Vagina (tissue), 2 donors: ENCODE measurements at regions not wholly inside any gene's neighbourhood (a gene's known extent, or its start where the extent isn't known, plus 50 kb on each side); places are given as distances from the start of the nearest gene placed in this dataset.

Experiments used
- DNase-seq, 2 donors: peaks; one replicate each; pipeline ENCODE4 v3.0.0-alpha.2; 2017; ENCODE audit errors: extremely low spot score in 2 of 2
- H3K27ac ChIP-seq: fragments of 200-600 bp; sonication (generic); one replicate; pipeline ENCODE4 v1.5.1; 2019
- H3K27me3 ChIP-seq: fragments of 200-600 bp; sonication (generic); one replicate; pipeline ENCODE4 v1.5.1; 2019
- H3K36me3 ChIP-seq, 2 donors: fragments of 200-600 bp; sonication (generic); one replicate each; pipeline ENCODE4 v1.5.1; 2017 to 2019
- H3K4me1 ChIP-seq: fragments of 200-600 bp; sonication (generic); one replicate; pipeline ENCODE4 v1.5.1; 2019
- H3K4me3 ChIP-seq, 2 donors: fragments of 200-600 bp; sonication (generic); 1 replicate in 1 of 2; 2 replicates in 1 of 2; pipeline ENCODE4 v1.5.1; 2016 to 2019
- H3K9me3 ChIP-seq: fragments of 200-600 bp; sonication (generic); one replicate; pipeline ENCODE4 v1.5.1; 2019
- CTCF ChIP-seq, 3 experiments: fragments of 450-650 bp in 2 of 3; fragments of 200-600 bp in 1 of 3; sonication (generic) in 1 of 3; IDR thresholded peaks; one replicate each; pipeline ENCODE4 v1.5.1; 2017 to 2019; ENCODE audit warnings: antibody characterized with exemption in 3 of 3, mild to moderate bottlenecking in 2 of 3, moderate library complexity in 2 of 3
- POLR2A ChIP-seq, 2 donors: fragments of 450-650 bp; IDR thresholded peaks; one replicate each; pipeline ENCODE4 v1.6.1; 2017; ENCODE audit warnings: antibody characterized with exemption in 2 of 2, mild to moderate bottlenecking in 2 of 2, moderate library complexity in 2 of 2
- POLR2AphosphoS5 ChIP-seq, 2 donors: sonication (generic); formaldehyde crosslinking; IDR thresholded peaks; one replicate each; pipeline ENCODE4 v1.9.0; 2017; ENCODE audit warnings: antibody characterized with exemption in 2 of 2, mild to moderate bottlenecking in 2 of 2, low read depth in 1 of 2; ENCODE audit not compliant: insufficient read depth in 1 of 2
- intact Hi-C: fragments of 100-400 bp; cut with DNase I; formaldehyde crosslinking; loops from one replicate; pipeline ENCODE4 v1.15.1; 2023

- no peaks in the 10 kb centered on the region for H3K4me1 ChIP-seq
- intact Hi-C loops, result no loop called here
- TF ChIP-seq POLR2A (IDR thresholded peaks at IDR 0.05) (no peak), CTCF (IDR thresholded peaks at IDR 0.05) (no peak), POLR2AphosphoS5 (IDR thresholded peaks at IDR 0.05; ENCODE audit: insufficient read depth in 1 of 2, low read depth in 1 of 2) (no peak)
Observed at GRCh38 chr6:48307573-48307972, 196.6 kb upstream of the PTCHD4 start.

GRCh38 chr6:48290595-48290994 is 179.6 kb upstream of the PTCHD4 start:
- Histone ChIP-seq H3K4me3 (no peak overlapping the region), H3K36me3 (no peaks in the 10 kb centered on the region), H3K27ac (no peak overlapping the region), H3K27me3 (no peaks in the 10 kb centered on the region), H3K4me1 (no peaks in the 10 kb centered on the region), H3K9me3 (no peaks in the 10 kb centered on the region)
- intact Hi-C loops, result no loop called here
- no peak for DNase-seq
- no peak for TF ChIP-seq CTCF (IDR thresholded peaks at IDR 0.05)
- TF ChIP-seq POLR2AphosphoS5 (IDR thresholded peaks at IDR 0.05; ENCODE audit: insufficient read depth in 1 of 2, low read depth in 1 of 2), result no peak
- TF ChIP-seq POLR2A (IDR thresholded peaks at IDR 0.05), result no peak

More at GRCh38 chr6:48307573-48307972, 196.6 kb upstream of the PTCHD4 start:
- no peaks in the 10 kb centered on the region for H3K9me3 ChIP-seq
- no peak overlapping the region for H3K4me3 ChIP-seq
- H3K36me3 ChIP-seq, result no peaks in the 10 kb centered on the region
- no peak overlapping the region for H3K27ac ChIP-seq
- no peak for DNase-seq
- H3K27me3 ChIP-seq, result no peaks in the 10 kb centered on the region

- no peak overlapping the region for H3K27ac ChIP-seq
- H3K4me1 ChIP-seq, result no peaks in the 10 kb centered on the region
- DNase-seq, result no peak
- H3K27me3 ChIP-seq, result no peaks in the 10 kb centered on the region
- H3K9me3 ChIP-seq, result no peaks in the 10 kb centered on the region
- no peak for TF ChIP-seq POLR2AphosphoS5 (IDR thresholded peaks at IDR 0.05; ENCODE audit: insufficient read depth in 1 of 2, low read depth in 1 of 2)
- TF ChIP-seq POLR2A (IDR thresholded peaks at IDR 0.05), result no peak
- no peak for TF ChIP-seq CTCF (IDR thresholded peaks at IDR 0.05)
- H3K36me3 ChIP-seq, result no peaks in the 10 kb centered on the region
- intact Hi-C loops, result no loop called here
- no peak overlapping the region for H3K4me3 ChIP-seq
Observed at GRCh38 chr6:48289841-48290240, 178.8 kb upstream of the PTCHD4 start.

GRCh38 chr6:48281217-48281616 is 170.2 kb upstream of the PTCHD4 start:
- H3K27ac ChIP-seq, result no peak overlapping the region
- DNase-seq, result no peak
- H3K4me1 ChIP-seq, result no peaks in the 10 kb centered on the region
- intact Hi-C loops, result no loop called here
- no peak overlapping the region for H3K4me3 ChIP-seq
- no peaks in the 10 kb centered on the region for H3K36me3 ChIP-seq
- no peak for TF ChIP-seq POLR2A (IDR thresholded peaks at IDR 0.05)
- TF ChIP-seq POLR2AphosphoS5 (IDR thresholded peaks at IDR 0.05; ENCODE audit: insufficient read depth in 1 of 2, low read depth in 1 of 2), result no peak
- TF ChIP-seq CTCF (IDR thresholded peaks at IDR 0.05), result no peak
- H3K27me3 ChIP-seq, result no peaks in the 10 kb centered on the region
- no peaks in the 10 kb centered on the region for H3K9me3 ChIP-seq

GRCh38 chr6:48280035-48280620 is 169.1 kb upstream of the PTCHD4 start:
- TF ChIP-seq CTCF (IDR thresholded peaks at IDR 0.05) (no peak), POLR2A (IDR thresholded peaks at IDR 0.05) (no peak), POLR2AphosphoS5 (IDR thresholded peaks at IDR 0.05; ENCODE audit: insufficient read depth in 1 of 2, low read depth in 1 of 2) (no peak)
- no peaks in the 10 kb centered on the region for H3K36me3 ChIP-seq
- H3K4me1 ChIP-seq, result no peaks in the 10 kb centered on the region
- H3K27me3 ChIP-seq, result no peaks in the 10 kb centered on the region
- no peaks in the 10 kb centered on the region for H3K9me3 ChIP-seq
- no peak overlapping the region for H3K27ac ChIP-seq
- no peak overlapping the region for H3K4me3 ChIP-seq
- intact Hi-C loops, result no loop called here
- no peak for DNase-seq
